Ovary (tissue), 3 donors: ENCODE measurements at regions not wholly inside any gene's neighbourhood (a gene's known extent, or its start where the extent isn't known, plus 50 kb on each side); places are given as distances from the start of the nearest gene placed in this dataset.

Experiments used
- POLR2A ChIP-seq: fragments of 450-650 bp; IDR thresholded peaks from one replicate; pipeline ENCODE4 v1.6.1; 2017; ENCODE audit warnings: antibody characterized with exemption, mild to moderate bottlenecking, moderate library complexity
- TF ChIP-seq, protein P1 (sequence below), 3 donors: fragments of 450-650 bp in 2 of 3; fragments of 200-600 bp in 1 of 3; IDR thresholded peaks; one replicate each; pipeline versions ENCODE4 v1.5.1 to v1.8.0; 2016 to 2022; ENCODE audit warnings: antibody characterized with exemption in 3 of 3, mild to moderate bottlenecking in 1 of 3
- donor health status: DM: no; HTN: no; CAD: no.

DNA sequence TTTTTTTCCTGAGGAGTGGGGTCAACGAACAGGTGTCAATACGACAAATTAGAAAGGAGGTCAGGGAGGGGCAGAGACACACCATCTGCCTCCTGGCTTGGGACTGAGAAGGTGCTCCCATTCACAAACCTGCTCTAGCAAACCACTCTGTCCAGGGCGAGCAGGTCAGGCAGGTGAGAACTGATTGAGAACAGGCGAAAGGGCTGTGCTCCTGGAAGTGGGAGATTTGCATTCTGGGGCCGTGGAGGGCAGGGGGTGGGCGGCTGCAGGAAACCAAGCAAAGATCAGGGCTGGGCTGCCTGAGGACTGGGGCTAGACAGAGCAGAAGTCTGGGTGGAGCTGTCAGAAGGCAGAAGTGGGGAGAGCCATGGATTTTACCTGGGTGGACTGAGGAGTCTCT lies 98.9 kb upstream of the NLRP1 start:
- TF ChIP-seq POLR2A = no peak
- TF ChIP-seq, protein P1, sequence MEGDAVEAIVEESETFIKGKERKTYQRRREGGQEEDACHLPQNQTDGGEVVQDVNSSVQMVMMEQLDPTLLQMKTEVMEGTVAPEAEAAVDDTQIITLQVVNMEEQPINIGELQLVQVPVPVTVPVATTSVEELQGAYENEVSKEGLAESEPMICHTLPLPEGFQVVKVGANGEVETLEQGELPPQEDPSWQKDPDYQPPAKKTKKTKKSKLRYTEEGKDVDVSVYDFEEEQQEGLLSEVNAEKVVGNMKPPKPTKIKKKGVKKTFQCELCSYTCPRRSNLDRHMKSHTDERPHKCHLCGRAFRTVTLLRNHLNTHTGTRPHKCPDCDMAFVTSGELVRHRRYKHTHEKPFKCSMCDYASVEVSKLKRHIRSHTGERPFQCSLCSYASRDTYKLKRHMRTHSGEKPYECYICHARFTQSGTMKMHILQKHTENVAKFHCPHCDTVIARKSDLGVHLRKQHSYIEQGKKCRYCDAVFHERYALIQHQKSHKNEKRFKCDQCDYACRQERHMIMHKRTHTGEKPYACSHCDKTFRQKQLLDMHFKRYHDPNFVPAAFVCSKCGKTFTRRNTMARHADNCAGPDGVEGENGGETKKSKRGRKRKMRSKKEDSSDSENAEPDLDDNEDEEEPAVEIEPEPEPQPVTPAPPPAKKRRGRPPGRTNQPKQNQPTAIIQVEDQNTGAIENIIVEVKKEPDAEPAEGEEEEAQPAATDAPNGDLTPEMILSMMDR (IDR thresholded peaks at IDR 0.05) = no peak
